HG03521 (cell line): ENCODE measurements at regions not wholly inside any gene's neighbourhood (a gene's known extent, or its start where the extent isn't known, plus 50 kb on each side); places are given as distances from the start of the nearest gene placed in this dataset.

Experiments
- ATAC-seq: cut with Tn5 transposase; IDR thresholded peaks from one replicate; pipeline ENCODE4 v1.9.1; 2021; ENCODE audit warnings: mild to moderate bottlenecking, moderate library complexity; ENCODE audit not compliant: unreplicated experiment

DNA sequence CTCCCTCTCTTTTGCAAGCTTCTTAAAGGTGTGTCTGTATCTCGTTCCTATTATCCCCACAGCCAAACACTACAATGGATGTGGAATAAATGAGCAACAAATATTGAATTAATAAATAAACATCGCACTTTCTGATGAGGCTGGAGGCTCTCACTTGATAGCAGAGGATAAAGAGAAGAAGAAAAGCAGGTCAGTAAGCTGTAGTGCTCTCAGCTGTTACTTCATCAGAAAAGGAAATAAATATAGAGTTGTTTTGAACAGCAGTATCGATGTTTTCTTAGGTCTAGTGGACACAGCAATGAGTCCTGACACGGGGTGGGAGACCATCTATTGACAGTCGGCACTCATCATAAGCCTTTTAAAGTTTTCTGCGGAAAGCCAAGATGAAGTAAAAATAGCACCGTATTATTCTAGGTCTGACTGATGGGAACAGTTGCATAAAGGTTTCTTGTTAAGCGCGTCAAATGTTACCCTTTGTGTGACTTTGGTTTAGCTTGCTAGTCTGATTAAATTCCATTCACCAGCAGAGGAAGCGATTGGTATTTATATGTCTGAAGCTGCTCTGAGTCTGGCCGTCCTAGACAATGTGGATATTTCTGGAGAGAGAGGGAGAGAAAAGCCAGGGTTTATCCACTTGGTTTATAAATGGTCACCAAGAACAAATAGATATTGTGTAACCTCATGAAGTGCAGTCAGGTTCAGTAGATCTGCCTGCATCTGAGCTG, 646.1 kb downstream of the CDH11 start:
- ATAC-seq = no peak

DNA sequence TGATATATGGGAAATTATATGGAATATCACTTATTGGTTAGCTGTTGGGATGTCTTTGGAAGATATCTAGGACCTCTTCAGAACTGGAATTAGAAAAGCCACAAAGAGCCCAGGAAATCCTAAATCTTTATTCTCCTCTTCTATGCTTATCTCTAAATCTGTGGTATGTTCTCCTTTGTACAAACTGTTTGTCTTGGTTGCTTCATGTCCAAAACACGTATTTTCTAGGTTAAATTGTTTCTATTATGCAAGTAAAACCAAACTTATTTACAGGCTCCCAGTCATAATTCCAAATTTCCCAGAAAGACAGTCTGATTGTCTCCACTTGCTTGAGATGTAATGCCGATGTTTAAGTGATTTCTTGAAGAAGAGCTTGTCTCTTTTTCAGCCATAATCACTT, 650.9 kb downstream of the CDH11 start:
- ATAC-seq = no peak

DNA sequence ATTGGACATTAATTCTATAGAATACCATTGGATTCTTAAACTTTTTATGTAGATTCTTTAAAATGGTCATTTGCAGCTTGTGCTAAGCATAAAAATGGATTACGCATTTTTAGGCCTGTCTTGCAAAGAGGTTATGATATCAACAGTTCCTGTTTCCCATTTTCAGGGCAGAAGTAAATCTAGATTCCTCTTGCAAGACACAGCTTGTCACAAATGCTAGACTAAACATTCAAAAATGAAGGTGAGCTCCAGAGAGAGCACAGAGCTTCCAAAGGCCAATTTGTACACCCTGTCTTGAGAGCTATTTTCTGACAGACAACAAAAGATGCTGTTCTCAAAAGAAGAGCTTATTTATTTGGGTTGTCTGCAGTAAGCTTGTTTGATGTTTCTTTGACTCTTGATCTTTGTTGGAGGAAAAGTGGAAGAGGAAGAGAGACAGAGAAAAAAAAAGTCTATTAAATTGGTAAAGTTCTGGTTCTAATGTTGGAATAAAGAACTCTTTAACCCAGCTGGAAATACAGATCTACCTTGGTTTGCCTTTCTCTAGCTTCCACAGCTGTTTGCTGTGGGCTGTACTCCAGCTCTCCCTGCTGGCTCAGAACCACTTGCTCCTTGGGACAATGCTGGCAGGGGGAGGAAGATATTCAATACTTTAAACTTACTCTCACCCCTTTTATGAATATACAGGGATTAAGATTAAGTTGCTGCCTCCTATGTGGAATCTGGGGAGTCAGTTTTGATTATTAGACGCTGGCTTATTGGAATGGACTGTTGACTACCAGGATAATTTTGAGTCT, 651.8 kb downstream of the CDH11 start:
- no peak for ATAC-seq

DNA sequence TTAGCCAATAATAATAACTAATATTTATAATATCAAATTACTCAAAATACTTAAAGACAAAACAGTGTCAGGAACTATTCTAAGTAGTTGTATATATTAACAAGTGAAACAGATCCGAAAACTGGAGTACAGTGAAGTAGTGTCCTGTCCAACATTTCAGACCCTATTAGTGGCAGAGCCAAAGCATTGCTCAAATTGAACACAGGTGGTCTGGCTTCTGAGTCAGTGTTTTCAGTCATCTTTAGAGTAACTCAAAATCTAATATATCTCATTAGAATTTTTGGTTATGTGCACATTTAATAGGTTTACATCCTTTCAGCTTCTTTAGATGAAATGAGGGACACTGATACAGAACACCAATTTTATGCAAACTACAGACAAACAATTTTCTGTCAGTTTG, 652.5 kb downstream of the CDH11 start:
- no peak for ATAC-seq

DNA sequence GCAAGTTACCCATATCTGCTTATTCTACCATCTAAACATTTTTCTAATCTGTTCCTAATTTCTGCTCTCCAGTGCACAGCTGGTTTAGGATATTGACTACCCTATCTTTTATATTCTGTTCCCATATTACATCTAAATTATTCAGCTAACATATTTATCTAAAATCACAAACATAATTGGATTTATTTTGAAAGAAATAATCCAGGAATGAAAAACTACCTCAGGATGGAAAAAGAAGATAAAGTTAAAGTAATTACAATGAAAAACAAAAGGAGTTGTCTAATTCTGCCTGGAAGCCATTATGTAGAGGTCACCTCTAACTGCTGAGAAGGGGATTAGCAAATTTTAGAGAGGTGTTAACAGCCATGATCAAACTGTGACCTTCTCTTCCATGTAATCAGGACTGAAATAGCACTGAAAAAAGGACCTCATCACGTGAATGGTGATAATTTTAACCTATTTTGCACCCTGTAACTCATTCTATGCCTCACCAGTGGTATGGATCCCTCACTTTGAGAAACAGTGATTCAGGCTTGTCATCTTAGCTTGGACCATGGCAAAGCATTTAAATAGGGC, 653.3 kb downstream of the CDH11 start:
- ATAC-seq = no peak

DNA sequence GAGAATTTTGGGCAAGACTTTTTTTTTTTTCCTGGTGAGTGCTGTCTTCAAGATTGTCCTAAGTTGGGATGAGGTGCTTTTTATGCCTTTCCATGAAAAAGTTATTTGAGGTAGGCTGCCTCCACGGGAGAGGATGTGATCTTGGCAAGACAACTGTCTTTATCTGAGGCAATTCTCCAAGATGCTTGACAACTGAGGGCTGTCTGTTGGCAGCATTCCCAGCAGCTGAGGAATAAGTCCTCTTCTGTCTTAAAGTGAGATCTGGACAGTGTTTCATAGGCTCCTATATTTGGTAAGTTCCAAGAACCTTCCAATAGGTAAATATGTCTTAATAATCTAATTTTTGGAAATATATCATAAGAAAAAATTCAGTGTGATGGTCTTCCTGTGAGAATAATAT, 662.0 kb downstream of the CDH11 start:
- ATAC-seq = no peak

DNA sequence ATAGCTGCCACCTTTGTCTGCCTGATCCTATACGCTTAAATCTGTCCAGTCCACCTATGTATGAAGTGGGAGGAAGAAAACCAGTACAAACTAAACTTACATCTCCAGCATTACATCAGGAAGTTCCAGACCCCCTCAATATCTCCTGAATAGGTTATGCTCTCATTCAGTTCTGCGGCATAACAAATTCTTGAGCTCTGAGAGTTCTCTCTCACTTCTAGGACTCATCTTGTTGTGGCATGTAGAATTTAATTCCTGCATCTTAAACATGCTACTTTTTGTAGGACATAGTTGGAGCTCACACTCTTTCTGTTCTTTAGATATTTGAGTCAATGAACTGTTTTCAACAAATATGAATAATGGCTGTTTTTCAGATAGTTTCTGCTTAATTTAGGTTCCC, 662.5 kb downstream of the CDH11 start:
- ATAC-seq = no peak

DNA sequence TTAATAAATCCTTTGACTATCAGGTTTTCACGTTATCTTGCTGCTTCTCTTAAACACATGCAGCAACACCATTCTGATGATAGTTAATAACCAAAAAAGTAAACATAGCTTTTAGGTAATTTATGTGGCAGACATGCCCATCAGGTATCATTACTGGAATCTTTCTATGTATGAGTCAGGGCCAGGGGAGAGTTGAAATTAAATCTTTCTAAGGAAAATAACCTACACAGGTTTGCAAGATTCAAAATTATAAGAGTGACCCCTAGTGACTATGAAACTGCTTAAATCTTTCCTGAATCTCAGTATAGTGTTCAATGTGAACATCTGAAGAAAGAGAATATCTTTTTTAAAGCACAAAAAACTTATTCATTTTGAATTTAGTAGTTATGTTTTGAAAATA, 666.6 kb downstream of the CDH11 start:
- ATAC-seq = no peak

DNA sequence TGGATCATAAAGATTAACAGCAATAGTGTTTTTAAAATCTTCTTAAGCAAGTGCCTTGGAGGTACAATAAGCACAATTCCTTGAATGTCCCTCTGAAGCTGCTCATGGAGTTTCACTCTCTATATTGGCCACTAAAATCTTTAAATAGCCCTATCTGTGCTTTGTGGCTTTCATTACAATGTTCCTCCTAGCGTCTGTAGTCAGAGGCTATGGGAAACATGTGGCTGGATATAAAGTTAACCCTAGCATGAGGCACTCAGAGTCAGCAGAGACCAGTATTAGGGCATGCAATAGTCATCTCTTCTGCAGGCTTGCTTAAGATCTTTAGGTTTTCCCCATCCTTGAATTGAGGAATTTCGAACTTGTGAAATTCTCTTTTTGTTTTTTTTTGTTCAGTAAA, 668.2 kb downstream of the CDH11 start:
- no peak for ATAC-seq

DNA sequence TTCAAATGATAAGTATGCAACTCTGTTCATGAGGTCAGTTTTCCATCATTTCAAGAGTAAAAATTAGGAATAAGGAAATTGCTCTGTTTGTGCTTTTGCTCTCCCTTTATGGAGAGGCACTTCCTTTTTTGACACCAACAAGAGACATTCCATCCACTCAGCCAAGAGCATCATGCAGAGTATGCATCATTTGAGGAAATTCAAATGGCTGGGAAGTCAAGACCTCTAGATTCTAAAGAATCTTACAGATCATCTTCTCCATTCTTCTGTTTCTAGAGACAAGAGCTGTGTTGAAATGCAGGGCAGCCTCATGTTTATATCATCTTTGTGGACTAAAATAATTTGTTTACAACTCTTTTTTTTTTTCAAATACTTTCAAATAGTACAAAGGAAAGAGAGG, 669.4 kb downstream of the CDH11 start:
- ATAC-seq = no peak

DNA sequence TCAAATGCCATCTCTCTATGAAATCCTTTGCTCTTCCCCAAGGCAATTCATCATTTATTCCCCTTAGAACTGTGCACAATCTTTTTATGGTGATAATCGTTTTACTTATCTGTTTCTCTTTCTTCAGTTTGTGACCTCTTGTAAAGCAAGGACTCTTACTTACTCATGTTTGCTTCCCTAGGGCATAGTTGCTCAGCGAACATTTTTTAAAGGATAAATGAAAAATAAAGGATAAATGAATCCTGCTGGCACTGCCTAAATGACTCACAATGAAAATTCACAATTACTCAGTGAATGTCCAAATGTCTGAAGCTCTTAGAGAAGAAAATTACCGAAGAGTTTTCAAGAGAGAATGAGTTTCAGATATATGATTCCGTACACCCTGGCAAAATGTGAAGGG, 671.7 kb downstream of the CDH11 start:
- no peak for ATAC-seq

DNA sequence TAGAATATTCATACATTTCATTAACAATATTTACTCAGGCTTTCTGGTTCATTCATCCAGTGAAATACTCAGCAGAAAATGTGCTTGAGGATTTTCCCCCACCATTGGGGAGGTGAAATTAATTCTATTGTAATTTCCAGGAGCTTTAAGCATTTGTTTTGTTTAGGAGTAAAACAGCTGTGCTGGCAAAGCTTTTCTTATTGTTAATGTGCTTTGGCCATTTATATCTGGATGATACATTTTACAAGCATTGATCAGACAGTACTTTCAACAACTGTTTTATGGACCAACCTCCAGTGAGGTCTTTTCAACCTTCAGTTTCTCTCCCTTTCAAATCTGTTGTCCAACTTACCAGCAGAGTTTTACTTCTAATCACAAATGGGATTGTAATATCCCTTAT, 672.4 kb downstream of the CDH11 start:
- ATAC-seq = no peak

DNA sequence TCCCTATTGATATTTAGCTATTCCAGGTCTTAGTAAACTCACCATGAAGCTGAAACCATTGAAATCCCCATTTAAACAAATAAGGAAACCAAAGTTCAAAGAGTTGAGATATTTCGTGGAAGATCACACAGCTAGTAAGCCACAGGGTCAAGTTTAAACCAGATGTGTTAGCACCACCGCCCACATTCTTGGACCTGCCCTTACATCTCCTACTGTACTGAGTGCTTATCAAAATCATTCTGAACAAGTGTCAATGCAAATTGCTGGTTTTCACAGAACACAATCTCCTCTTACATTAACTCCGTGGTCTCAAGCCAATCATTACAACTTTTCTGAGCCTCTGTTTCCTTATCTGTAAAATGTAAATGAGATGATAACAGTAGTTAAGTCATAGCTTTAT, 676.2 kb downstream of the CDH11 start:
- no peak for ATAC-seq

DNA sequence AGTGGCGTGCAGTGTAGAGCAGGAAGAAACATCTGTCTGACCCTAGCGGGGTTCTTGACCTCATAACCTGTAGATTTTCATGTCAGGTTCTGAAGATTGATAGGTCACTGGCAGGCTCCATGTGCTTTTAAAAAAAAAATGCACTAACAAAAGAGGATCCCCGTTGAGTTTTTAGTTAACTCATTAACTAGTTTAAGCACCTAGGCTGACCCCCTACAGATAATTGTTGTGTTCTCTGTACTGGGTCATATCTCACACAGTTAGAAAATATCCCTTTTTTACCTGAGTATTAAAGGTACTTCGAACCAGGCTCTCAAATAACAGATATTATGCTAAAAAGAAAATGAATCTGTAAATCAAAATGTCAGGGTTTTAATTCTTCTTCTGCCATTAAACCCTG, 676.6 kb downstream of the CDH11 start:
- ATAC-seq = no peak

DNA sequence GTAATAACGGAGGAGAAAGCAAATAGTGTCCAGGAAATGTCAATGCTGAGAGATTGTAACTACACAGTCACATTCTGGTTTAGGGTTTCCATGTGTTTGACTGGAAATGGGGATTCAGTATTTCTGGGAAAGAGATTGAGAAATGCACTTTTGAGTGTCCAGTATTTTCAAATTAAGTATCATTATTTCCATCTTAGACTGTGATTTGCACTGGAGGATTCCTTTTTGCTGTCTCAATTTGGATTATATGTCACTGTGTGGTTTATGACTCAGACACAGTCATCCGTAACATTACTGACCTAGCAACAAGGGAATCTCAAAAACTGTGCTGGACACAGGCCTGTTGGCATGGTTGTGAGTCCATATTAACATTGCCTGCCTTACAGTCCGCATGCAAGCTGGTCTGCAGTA, 681.4 kb downstream of the CDH11 start:
- ATAC-seq = no peak

DNA sequence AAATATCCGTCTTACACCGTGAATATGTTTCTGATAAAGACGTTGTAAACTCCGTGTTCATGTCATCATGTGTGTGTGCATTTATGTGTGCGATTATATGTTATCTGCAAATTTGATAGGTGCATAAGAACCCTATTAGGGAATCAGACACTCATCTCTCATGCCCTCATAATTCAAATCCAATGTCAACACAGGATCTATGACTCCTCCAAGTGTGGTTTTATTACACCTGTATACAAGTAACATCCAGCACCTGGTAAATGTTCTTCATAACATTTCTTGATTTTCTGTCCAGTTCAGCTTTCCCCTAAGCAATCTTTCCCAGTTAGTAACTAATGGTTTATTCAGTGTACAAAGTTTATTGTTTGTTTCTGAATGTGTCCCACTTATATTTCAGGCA, 681.9 kb downstream of the CDH11 start:
- ATAC-seq = no peak

DNA sequence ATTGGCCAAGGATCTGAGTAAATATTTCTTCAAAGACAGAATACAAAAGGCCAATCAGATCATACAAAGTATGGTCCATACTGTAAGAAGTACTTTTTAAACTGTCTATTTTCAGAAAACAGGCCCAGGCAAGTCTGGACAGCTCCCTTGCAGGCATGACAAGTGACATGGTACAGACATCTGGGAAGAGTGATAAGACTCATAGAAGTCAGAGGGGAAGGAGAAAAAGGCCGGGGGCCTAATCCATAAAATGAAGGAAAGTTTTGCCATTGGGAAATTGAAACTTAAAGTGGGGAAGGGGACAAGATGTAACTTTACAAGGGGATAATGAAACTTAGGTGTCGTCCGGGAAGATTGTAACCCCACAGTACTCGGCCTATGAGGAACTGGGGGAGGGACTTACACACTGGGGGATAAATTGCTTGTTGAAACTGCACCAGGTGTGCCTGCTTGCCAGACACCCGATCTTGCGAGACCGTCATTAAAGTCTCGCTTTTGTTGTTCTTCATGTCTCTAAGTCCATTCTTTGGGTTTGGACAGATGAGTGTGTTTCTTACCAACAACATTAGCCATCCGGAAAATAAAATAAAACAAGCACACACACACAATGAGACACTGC, 684.0 kb downstream of the CDH11 start:
- ATAC-seq = no peak

DNA sequence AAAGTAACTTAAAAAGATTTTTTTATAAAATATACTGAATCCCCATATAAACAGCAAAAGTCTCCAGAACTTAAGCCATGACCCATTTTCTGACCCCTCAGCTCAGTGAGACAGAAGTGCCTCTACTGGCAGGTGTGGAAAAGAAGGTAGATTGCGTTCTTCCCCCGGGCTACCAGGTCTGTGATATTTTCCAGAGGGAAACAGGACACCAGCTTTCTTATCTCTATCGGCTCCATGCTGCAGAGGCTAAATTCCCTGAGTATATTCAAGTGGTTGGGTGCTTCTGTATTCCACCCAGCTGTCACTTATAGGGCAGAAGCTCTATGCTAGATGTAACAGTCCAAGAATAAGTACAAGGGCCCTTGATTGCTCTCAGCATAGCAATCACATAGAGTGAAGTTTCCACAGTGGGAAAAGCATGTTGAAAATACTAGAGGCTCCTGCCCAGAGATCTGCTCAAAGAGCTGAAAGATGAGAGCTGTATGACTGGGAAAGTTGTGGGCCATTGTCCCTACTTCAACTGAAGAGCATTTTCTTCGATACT, 687.3 kb downstream of the CDH11 start:
- ATAC-seq = no peak

DNA sequence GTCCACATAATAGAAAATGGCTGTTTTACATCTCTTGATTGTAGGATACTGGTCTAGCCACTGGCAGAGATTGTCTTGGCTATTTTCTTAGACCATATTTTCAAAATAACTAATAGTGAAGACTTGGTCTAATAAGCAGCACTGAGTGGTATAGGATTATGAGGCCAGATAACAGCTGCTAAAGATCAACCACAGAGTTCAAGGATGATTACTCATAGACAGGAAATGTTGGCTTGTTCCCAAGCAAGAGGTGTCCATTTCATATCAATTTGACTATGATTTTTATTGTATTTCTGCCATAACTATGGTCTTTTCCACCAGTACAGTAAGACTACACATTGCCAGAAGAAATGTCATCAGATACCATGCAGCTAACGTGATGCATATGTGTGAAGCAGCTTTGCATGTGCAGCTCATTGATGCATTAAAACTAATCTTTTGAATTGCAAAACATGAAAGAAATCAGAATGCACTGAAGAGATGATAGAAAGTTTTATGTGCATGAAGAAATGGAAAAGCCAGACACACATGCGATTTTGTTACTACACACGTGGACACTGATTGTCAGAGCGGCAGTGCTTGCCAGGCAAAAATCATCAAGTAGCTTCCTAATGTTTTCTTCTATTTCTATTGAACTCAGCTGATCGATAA, 693.3 kb downstream of the CDH11 start:
- ATAC-seq = no peak

DNA sequence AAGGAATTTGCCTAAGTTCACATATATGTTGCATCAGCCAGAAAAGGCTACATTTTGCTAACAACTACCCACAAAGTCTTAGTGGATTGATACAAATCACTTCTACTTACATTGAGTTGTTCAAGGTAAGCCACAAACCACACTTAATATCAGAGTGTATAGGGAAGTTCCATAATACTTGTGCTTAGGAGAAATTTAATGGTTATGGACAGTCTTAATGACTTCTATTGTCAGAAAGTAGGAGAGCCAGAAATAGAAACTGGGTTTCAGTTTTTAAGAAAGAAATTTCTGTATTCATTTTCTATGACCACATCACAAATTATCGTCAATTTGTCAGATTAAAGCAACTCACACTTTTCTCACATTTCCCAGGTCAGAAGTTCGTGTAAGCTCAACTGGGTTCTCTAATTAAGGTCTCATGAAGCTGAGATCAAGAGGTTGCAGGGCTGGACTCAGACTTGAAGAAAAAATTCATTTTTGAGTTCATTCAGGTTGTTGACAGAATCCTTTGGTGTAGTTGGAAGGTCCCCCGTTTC, 695.7 kb downstream of the CDH11 start:
- ATAC-seq = no peak

DNA sequence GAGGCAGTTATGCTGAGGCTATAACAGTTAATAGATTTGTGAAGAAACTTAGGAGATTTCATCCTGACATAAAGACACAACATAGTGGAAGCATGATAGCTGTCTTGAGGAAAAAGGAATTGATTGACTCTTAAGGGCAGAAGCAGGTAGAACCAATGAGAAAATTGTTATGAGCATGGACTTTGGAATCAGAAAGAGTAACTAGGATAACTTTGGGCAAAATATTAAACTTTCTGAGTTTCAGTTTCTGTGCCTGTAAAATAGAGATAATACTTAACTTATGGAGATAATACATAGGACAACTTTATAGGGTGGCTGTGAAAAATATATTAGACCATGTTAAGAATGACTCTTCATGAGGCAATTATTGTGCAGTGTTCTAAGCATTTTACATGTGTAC, 696.5 kb downstream of the CDH11 start:
- no peak for ATAC-seq
